C4-2B (cell line): ENCODE measurements at regions not wholly inside any gene's neighbourhood (a gene's known extent, or its start where the extent isn't known, plus 50 kb on each side); places are given as distances from the start of the nearest gene placed in this dataset.

Experiments used
- CTCF ChIP-seq: fragments of 450-650 bp; conservative IDR thresholded peaks from 2 replicates; pipeline ENCODE4 v1.5.1; 2017; ENCODE audit warnings: mild to moderate bottlenecking
- ZFX ChIP-seq: fragments of 450-650 bp; IDR thresholded peaks from 2 replicates; pipeline ENCODE4 v1.6.1; 2017

- no peak for TF ChIP-seq CTCF
- TF ChIP-seq ZFX = no peak
These were observed 71.6 kb downstream of the MCFD2 start for GRCh38 chr2:46844034-46844433.
